GM12878 (cell line): ENCODE measurements at regions not wholly inside any gene's neighbourhood (a gene's known extent, or its start where the extent isn't known, plus 50 kb on each side); places are given as distances from the start of the nearest gene placed in this dataset.

Experiments
- CREB1 ChIP-seq: IDR thresholded peaks from 2 replicates; pipeline ENCODE4 v1.6.1; 2012; ENCODE audit warnings: low read depth, mild to moderate bottlenecking, inconsistent platforms
- POLR2AphosphoS5 ChIP-seq: IDR thresholded peaks from 2 replicates; pipeline ENCODE4 v1.6.1; 2011; ENCODE audit warnings: mild to moderate bottlenecking, low read length, inconsistent platforms
- SREBF2 ChIP-seq: IDR thresholded peaks from 2 replicates; pipeline ENCODE4 v1.6.1; 2012; ENCODE audit warnings: mild to moderate bottlenecking, low read length
- TF ChIP-seq, protein P1 (sequence below): fragments of 150-350 bp; IDR thresholded peaks from 2 replicates; pipeline ENCODE4 v1.6.1; 2016; ENCODE audit warnings: low read depth, low read length
- TF ChIP-seq, protein P2 (sequence below): IDR thresholded peaks from 2 replicates; pipeline ENCODE4 v1.6.1; 2011; ENCODE audit warnings: borderline replicate concordance, low read depth, mild to moderate bottlenecking, moderate library complexity, low read length; ENCODE audit not compliant: insufficient read depth, poor library complexity, severe bottlenecking

DNA sequence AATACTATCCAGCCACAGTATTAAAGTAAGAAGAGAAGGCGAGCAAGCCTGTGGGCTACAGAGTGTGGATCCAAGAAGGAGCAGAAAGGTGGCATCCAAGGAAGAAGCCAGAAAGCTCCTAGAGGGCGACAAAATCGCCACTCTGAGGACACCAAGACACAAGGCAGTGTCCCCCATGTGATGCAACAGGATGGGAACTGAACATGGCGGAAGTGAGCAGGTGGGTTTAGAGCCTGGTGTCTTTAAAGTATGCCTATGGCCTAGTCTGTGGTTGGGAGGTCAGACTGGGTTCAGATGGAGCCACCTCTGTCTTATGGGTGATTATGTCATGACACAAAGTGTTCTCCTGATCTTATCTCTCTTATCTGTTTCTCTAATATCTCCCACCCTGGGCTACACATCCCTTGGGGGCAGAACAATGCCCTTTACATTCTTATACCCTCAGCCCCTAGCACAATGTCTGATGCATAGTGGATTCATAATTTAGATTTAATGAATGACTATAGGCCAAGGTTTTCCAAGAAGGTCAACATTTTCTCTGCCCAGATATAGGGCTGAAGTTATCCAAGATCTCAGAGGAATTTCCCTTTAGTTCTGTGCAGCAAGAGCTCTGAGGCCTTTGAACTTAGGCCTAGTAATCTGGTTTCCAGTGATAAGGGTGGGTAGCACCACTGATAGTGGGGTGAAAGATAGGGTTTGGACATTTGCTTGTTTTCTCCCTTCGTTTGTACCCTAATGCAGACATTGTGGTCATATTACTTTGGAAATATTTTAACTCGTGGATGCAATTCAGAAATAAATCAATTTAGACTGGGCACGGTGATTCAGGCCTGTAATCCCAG is 167.3 kb upstream of the AKIRIN2 start:
- TF ChIP-seq POLR2AphosphoS5: no peak
- no peak for TF ChIP-seq CREB1
- TF ChIP-seq, protein P1, sequence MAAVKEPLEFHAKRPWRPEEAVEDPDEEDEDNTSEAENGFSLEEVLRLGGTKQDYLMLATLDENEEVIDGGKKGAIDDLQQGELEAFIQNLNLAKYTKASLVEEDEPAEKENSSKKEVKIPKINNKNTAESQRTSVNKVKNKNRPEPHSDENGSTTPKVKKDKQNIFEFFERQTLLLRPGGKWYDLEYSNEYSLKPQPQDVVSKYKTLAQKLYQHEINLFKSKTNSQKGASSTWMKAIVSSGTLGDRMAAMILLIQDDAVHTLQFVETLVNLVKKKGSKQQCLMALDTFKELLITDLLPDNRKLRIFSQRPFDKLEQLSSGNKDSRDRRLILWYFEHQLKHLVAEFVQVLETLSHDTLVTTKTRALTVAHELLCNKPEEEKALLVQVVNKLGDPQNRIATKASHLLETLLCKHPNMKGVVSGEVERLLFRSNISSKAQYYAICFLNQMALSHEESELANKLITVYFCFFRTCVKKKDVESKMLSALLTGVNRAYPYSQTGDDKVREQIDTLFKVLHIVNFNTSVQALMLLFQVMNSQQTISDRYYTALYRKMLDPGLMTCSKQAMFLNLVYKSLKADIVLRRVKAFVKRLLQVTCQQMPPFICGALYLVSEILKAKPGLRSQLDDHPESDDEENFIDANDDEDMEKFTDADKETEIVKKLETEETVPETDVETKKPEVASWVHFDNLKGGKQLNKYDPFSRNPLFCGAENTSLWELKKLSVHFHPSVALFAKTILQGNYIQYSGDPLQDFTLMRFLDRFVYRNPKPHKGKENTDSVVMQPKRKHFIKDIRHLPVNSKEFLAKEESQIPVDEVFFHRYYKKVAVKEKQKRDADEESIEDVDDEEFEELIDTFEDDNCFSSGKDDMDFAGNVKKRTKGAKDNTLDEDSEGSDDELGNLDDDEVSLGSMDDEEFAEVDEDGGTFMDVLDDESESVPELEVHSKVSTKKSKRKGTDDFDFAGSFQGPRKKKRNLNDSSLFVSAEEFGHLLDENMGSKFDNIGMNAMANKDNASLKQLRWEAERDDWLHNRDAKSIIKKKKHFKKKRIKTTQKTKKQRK: no peak
- TF ChIP-seq SREBF2: no peak
- TF ChIP-seq, protein P2, sequence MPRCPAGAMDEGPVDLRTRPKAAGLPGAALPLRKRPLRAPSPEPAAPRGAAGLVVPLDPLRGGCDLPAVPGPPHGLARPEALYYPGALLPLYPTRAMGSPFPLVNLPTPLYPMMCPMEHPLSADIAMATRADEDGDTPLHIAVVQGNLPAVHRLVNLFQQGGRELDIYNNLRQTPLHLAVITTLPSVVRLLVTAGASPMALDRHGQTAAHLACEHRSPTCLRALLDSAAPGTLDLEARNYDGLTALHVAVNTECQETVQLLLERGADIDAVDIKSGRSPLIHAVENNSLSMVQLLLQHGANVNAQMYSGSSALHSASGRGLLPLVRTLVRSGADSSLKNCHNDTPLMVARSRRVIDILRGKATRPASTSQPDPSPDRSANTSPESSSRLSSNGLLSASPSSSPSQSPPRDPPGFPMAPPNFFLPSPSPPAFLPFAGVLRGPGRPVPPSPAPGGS: no peak
